ENCODE measurements at regions not wholly inside any gene's neighbourhood (a gene's known extent, or its start where the extent isn't known, plus 50 kb on each side); places are given as distances from the start of the nearest gene placed in this dataset.

- 78 to 92% (median 85%) methylated on average over 2 of the region's 2 CpGs for WGBS, 3 donors
- Histone ChIP-seq H3K4me1 (ENCODE audit: insufficient read depth) (peaks cover 4% of the 10 kb centered on the region), H3K36me3 (no peaks in the 10 kb centered on the region), H3K27me3 (no peaks in the 10 kb centered on the region), H3K4me3 (no peak overlapping the region), H3K27ac (no peak overlapping the region), H3K9me3 (no peaks in the 10 kb centered on the region)
- TF ChIP-seq POLR2A (IDR thresholded peaks at IDR 0.05) (no peak), EP300 (IDR thresholded peaks at IDR 0.05) (no peak), CTCF (IDR thresholded peaks at IDR 0.05) (no peak)
- intact Hi-C loops (cut with DNase I), result no loop called here
- no peak for DNase-seq
Observed at GRCh38 chr5:57902095-57902494, 419.5 kb upstream of the ACTBL2 start.

DNA sequence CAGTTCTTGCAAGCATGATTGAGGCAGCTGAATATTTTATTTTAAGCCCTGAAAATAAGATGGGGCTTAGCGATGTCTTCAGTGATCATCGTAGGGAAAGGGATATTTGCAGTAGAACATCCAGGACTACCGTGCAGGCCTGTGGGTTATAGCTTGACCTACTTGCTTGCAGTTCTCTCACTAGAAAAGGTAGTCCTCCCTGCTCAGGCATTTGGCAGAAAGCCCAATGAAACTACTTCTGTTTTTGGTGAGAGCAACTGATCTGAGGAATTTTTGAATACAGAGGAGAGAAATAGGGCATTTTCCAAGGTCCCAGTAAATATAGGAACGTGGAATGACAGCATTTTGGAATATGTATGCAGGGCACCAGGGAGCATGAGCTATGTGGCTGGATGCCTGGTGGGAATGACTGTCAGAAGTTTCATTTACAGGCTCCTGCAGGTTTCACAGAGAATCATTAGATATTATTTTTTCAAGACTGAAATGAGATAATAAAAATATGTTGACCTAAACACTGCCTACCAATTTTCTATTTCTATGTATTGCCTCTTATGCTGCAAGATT, 417.9 kb upstream of the ACTBL2 start:
- no peak for DNase-seq

DNA sequence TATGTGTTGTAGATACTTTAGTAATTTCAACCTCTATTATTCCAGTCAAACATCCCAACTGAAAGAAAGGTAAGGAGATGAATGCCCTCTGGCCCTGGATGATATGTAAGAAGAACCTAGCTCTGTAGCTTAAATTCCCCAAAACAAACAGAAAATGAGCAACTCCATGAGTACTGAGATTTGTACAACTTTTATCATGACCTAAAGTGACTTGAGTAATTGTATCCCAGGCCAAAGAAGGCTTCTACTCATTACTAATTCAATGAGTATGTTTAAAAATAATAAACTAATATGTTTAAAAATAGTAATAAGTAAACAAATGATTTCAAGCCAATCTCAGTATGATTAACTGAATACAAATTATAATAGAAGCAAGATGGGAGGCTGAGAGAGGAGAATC, 414.0 kb upstream of the ACTBL2 start:
- no peak for TF ChIP-seq EP300 (IDR thresholded peaks at IDR 0.05)
- Histone ChIP-seq H3K9me3 (no peaks in the 10 kb centered on the region), H3K36me3 (no peaks in the 10 kb centered on the region), H3K4me3 (no peak overlapping the region), H3K4me1 (ENCODE audit: insufficient read depth) (peaks cover 4% of the 10 kb centered on the region), H3K27ac (no peak overlapping the region), H3K27me3 (no peaks in the 10 kb centered on the region)
- intact Hi-C loops (cut with DNase I), result no loop called here
- DNase-seq, result no peak

More for the DNA sequence above, 417.9 kb upstream of the ACTBL2 start:
- no peaks in the 10 kb centered on the region for H3K27me3 ChIP-seq
- no peaks in the 10 kb centered on the region for H3K9me3 ChIP-seq
- peaks cover 4% of the 10 kb centered on the region for H3K4me1 ChIP-seq (ENCODE audit: insufficient read depth)
- no peak overlapping the region for H3K27ac ChIP-seq
- 21 to 35% (median 22%) methylated on average over 4 of the region's 4 CpGs for WGBS, 3 donors
- intact Hi-C loops (cut with DNase I), result no loop called here
- no peaks in the 10 kb centered on the region for H3K36me3 ChIP-seq
- TF ChIP-seq CTCF (IDR thresholded peaks at IDR 0.05), result no peak
- TF ChIP-seq EP300 (IDR thresholded peaks at IDR 0.05), result no peak
- H3K4me3 ChIP-seq, result no peak overlapping the region

DNA sequence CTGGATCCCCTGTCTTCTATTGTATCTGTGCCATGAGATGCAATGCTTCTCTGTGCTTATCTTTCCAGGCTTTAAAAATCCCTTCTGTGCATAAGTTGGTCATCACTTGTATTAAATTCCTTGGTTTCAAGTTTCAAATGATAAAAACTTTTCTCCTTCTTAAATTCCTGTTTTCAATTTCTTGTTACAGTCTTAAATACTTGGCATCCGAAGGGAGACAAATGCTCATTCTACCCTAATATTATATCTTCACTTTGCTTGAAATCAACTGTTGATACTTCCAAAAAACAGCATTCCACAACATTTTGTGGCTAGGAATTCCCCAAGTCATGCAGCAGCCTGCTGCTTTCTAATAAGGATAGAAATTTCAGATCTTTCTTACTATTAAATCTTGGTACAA, 413.2 kb upstream of the ACTBL2 start:
- TF ChIP-seq EP300 (IDR thresholded peaks at IDR 0.05), result no peak
- 4 to 25% (median 6%) methylated on average over 1 of the region's 1 CpG for WGBS, 3 donors
- intact Hi-C loops (cut with DNase I), result no loop called here

GRCh38 chr5:57893926-57894325, 411.3 kb upstream of the ACTBL2 start:
- DNase-seq, result no peak
- H3K36me3 ChIP-seq, result no peaks in the 10 kb centered on the region
- no peaks in the 10 kb centered on the region for H3K9me3 ChIP-seq
- H3K4me1 ChIP-seq (ENCODE audit: insufficient read depth), result no peaks in the 10 kb centered on the region
- intact Hi-C loops (cut with DNase I), result no loop called here
- WGBS, 3 donors, result 66 to 72% (median 69%) methylated on average over 1 of the region's 1 CpG
- H3K27me3 ChIP-seq, result no peaks in the 10 kb centered on the region
- TF ChIP-seq CTCF (IDR thresholded peaks at IDR 0.05), result no peak
- TF ChIP-seq EP300 (IDR thresholded peaks at IDR 0.05), result no peak
- TF ChIP-seq POLR2A (IDR thresholded peaks at IDR 0.05), result no peak
- H3K27ac ChIP-seq, result no peak overlapping the region
- H3K4me3 ChIP-seq, result no peak overlapping the region

More for the DNA sequence above, 413.2 kb upstream of the ACTBL2 start:
- no peak for DNase-seq
- no peaks in the 10 kb centered on the region for H3K27me3 ChIP-seq
- no peak overlapping the region for H3K27ac ChIP-seq
- H3K4me1 ChIP-seq (ENCODE audit: insufficient read depth), result peaks cover 4% of the 10 kb centered on the region
- H3K9me3 ChIP-seq, result no peaks in the 10 kb centered on the region
- no peaks in the 10 kb centered on the region for H3K36me3 ChIP-seq
- H3K4me3 ChIP-seq, result no peak overlapping the region

Measured in ovary (tissue), 7 donors.